ENCODE measurements at regions not wholly inside any gene's neighbourhood (a gene's known extent, or its start where the extent isn't known, plus 50 kb on each side); places are given as distances from the start of the nearest gene placed in this dataset.

GRCh38 chr6:121780325-121781321 lies 345.2 kb downstream of the GJA1 start (continued):
- TF ChIP-seq KLF17 (tag by site-specific recombination; IDR thresholded peaks at IDR 0.05) (no peak), ZNF157 (tag by site-specific recombination; IDR thresholded peaks at IDR 0.05) (no peak), ZSCAN30 (tag by site-specific recombination; IDR thresholded peaks at IDR 0.05) (no peak), ZNF426 (tag by site-specific recombination; IDR thresholded peaks at IDR 0.05) (no peak), ZNF692 (tag by site-specific recombination; IDR thresholded peaks at IDR 0.05) (0 out of 2 replicates have a peak, but pooled peaks have one; percentile 25), ZNF366 (tag by site-specific recombination; conservative IDR thresholded peaks at IDR 0.05) (0 out of 2 replicates have a peak, but pooled peaks have one; percentile 23), ZNF155 (tag by site-specific recombination; IDR thresholded peaks at IDR 0.05) (no peak), ZNF843 (tag by site-specific recombination; IDR thresholded peaks at IDR 0.05) (0 out of 2 replicates have a peak, but pooled peaks have one; percentile 15), ZNF639 (tag by site-specific recombination; IDR thresholded peaks at IDR 0.05) (no peak), MZF1 (tag by site-specific recombination; IDR thresholded peaks at IDR 0.05; ENCODE audit: borderline replicate concordance) (peak; percentile 86), ZNF248 (tag by site-specific recombination; IDR thresholded peaks at IDR 0.05) (no peak), ZNF221 (tag by site-specific recombination; IDR thresholded peaks at IDR 0.05; ENCODE audit: borderline replicate concordance) (no peak)

GRCh38 chr6:121791396-121792315 lies 356.2 kb downstream of the GJA1 start:
- no peaks in the 10 kb centered on the region for H3K4me1 ChIP-seq (ENCODE audit: control insufficient read depth, insufficient read depth, low read length)
- no peak overlapping the region for H3K27ac ChIP-seq (ENCODE audit: extremely low read depth, low read depth, low read length)
- TF ChIP-seq GLIS2 (tag by site-specific recombination; IDR thresholded peaks at IDR 0.05) (no peak), ZNF223 (tag by site-specific recombination; IDR thresholded peaks at IDR 0.05) (no peak), ZNF398 (tag by site-specific recombination; IDR thresholded peaks at IDR 0.05) (no peak), ZNF114 (tag by site-specific recombination; IDR thresholded peaks at IDR 0.05) (no peak), ZNF221 (tag by site-specific recombination; IDR thresholded peaks at IDR 0.05; ENCODE audit: borderline replicate concordance) (no peak)
- ChIA-PET CTCF (interaction anchor here (0.7 to 0.8 kb wide), 2 partner anchors 57 to 391 kb away, joined by 3 to 4 read pairs; no protein-coding TSS in a partner anchor), POLR2A (no interaction called here)
- no peak overlapping the region for H3K4me3 ChIP-seq (ENCODE audit: low read depth, low read length)
- no peaks in the 10 kb centered on the region for H3K36me3 ChIP-seq (ENCODE audit: control insufficient read depth in 2 of 2, insufficient read depth in 1 of 2, low read length in 2 of 2)
- no peaks in the 10 kb centered on the region for H3K9me3 ChIP-seq (ENCODE audit: control insufficient read depth, insufficient read depth, low read depth, low read length)
